ENCODE measurements at regions not wholly inside any gene's neighbourhood (a gene's known extent, or its start where the extent isn't known, plus 50 kb on each side); places are given as distances from the start of the nearest gene placed in this dataset.

DNA sequence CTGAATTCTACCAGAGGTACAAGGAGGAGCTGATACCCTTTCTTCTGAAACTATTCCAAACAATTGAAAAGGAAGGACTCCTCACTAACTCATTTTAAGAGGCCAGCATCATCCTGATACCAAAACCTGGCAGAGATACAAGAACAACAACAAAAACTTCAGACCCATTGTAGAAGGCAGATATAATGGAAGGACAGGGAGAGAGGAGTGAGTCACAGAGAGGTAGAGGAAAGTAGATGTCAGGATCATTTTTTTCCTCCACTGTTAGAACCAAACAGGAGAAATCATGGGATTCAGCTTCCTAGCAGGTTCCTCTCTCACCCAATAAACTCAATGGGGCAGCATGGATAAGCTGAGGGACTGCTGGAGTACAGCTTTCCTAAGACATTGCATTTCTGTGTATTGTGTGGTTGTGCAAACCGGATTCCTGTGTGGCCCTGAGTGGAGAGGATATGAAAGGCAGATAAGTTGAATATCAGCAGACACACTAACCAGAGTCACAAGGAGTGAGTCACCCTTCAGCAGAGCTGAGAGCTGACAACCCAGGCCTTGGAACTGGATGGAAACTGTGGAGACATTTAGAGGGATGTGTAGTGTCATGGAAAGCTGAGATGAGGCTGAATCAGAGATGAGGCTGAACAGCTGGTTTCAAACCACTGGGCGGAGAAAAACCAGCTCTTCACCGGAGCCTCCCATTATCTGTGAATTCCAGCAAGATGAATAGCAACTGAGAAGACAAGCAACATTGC lies 60.9 kb upstream of the MMADHC start:
- H3K27ac ChIP-seq: no peak overlapping the region
- TF ChIP-seq ZFX (IDR thresholded peaks at IDR 0.05; ENCODE audit: borderline replicate concordance): no peak
- TF ChIP-seq, protein P1, sequence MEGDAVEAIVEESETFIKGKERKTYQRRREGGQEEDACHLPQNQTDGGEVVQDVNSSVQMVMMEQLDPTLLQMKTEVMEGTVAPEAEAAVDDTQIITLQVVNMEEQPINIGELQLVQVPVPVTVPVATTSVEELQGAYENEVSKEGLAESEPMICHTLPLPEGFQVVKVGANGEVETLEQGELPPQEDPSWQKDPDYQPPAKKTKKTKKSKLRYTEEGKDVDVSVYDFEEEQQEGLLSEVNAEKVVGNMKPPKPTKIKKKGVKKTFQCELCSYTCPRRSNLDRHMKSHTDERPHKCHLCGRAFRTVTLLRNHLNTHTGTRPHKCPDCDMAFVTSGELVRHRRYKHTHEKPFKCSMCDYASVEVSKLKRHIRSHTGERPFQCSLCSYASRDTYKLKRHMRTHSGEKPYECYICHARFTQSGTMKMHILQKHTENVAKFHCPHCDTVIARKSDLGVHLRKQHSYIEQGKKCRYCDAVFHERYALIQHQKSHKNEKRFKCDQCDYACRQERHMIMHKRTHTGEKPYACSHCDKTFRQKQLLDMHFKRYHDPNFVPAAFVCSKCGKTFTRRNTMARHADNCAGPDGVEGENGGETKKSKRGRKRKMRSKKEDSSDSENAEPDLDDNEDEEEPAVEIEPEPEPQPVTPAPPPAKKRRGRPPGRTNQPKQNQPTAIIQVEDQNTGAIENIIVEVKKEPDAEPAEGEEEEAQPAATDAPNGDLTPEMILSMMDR (IDR thresholded peaks at IDR 0.05): no peak

- TF ChIP-seq, protein P1 (IDR thresholded peaks at IDR 0.05): no peak
- TF ChIP-seq ZFX (IDR thresholded peaks at IDR 0.05; ENCODE audit: borderline replicate concordance): no peak
- H3K27ac ChIP-seq: no peak overlapping the region
Measured at GRCh38 chr2:149645391-149645790, 57.8 kb upstream of the MMADHC start.
